Natural killer cell (primary cell): ENCODE measurements at regions not wholly inside any gene's neighbourhood (a gene's known extent, or its start where the extent isn't known, plus 50 kb on each side); places are given as distances from the start of the nearest gene placed in this dataset.

Experiments
- ATAC-seq, 3 donors: fragments of 150-1000 bp in 2 of 3; fragments of 200-7000 bp in 1 of 3; cut with Tn5 transposase; 1 replicate in 1 of 3; 2 replicates in 2 of 3; pipeline ENCODE4 v1.10.0; 2021; ENCODE audit warnings: mild to moderate bottlenecking in 2 of 3, moderate library complexity in 2 of 3
- DNase-seq, 2 donors: peaks; one replicate each; pipeline versions ENCODE4 v3.0.0 to v3.0.0-alpha.2; 2013 to 2021; ENCODE audit warnings: mixed read lengths in 1 of 2
- H3K27ac ChIP-seq: one replicate; pipeline ENCODE4 v1.5.1; 2013; ENCODE audit warnings: mild to moderate bottlenecking, low read length
- H3K27me3 ChIP-seq: one replicate; pipeline ENCODE4 v1.6.1; 2013; ENCODE audit warnings: low read length; ENCODE audit not compliant: control insufficient read depth, insufficient read depth
- H3K36me3 ChIP-seq: one replicate; pipeline ENCODE4 v1.6.1; 2013; ENCODE audit warnings: low read length; ENCODE audit not compliant: control insufficient read depth, insufficient read depth
- H3K4me1 ChIP-seq: one replicate; pipeline ENCODE4 v1.6.1; 2013; ENCODE audit warnings: low read length; ENCODE audit not compliant: control insufficient read depth, insufficient read depth
- H3K4me3 ChIP-seq: one replicate; pipeline ENCODE4 v1.5.1; 2013; ENCODE audit warnings: low read length
- H3K9me3 ChIP-seq: one replicate; pipeline ENCODE4 v1.6.1; 2013; ENCODE audit warnings: low read length; ENCODE audit not compliant: control insufficient read depth, insufficient read depth
- H3K27ac Mint-ChIP-seq, 2 donors: one replicate each; pipeline ENCODE4 v1.8.0; 2022; ENCODE audit warnings: mild to moderate bottlenecking in 2 of 2, mixed read lengths in 2 of 2, moderate library complexity in 1 of 2
- H3K27me3 Mint-ChIP-seq, 2 donors: one replicate each; pipeline ENCODE4 v1.8.0; 2022; ENCODE audit warnings: low read depth in 2 of 2, mixed read lengths in 2 of 2
- H3K36me3 Mint-ChIP-seq: one replicate; pipeline ENCODE4 v1.8.0; 2022; ENCODE audit warnings: mixed read lengths
- H3K4me1 Mint-ChIP-seq, 2 donors: one replicate each; pipeline ENCODE4 v1.8.0; 2022; ENCODE audit warnings: mixed read lengths in 2 of 2
- H3K4me3 Mint-ChIP-seq: one replicate; pipeline ENCODE4 v1.8.0; 2022; ENCODE audit warnings: mild to moderate bottlenecking, moderate library complexity, mixed read lengths
- H3K9me3 Mint-ChIP-seq, 2 donors: one replicate each; pipeline ENCODE4 v1.8.0; 2022; ENCODE audit warnings: mixed read lengths in 2 of 2
- CTCF ChIP-seq: fragments of 200-600 bp; IDR thresholded peaks from one replicate; pipeline ENCODE4 v1.8.0; 2022; ENCODE audit warnings: antibody characterized with exemption
- WGBS: methylation state at CpG from one replicate; pipeline ENCODE4 v1.1.7; 2013; ENCODE audit warnings: missing lambda C conversion rate; ENCODE audit not compliant: insufficient coverage; 5-methylcytosine and 5-hydroxymethylcytosine counted together
- intact Hi-C: fragments of 100-400 bp; cut with micrococcal nuclease; formaldehyde crosslinking; loops from one replicate; pipeline ENCODE4 v1.14.2; 2022

GRCh38 chr13:84400706-84401105, 518.4 kb upstream of the SLITRK1 start:
- Histone ChIP-seq H3K4me1 (no peaks in the 10 kb centered on the region), H3K9me3 (peaks cover 7% of the 10 kb centered on the region), H3K27me3 (no peaks in the 10 kb centered on the region), H3K36me3 (no peaks in the 10 kb centered on the region), H3K4me3 (no peak overlapping the region), H3K27ac (no peak overlapping the region)
- Mint-ChIP-seq H3K4me1 (no peaks in the 10 kb centered on the region), H3K4me3 (no peak overlapping the region), H3K9me3 (peaks cover 9 to 11% of the 10 kb centered on the region in 2 donors), H3K27ac (no peak overlapping the region), H3K36me3 (no peaks in the 10 kb centered on the region), H3K27me3 (no peaks in the 10 kb centered on the region)
- intact Hi-C loops, result no loop called here
- 81% methylated on average over 2 of the region's 2 CpGs for WGBS
- no peak for ATAC-seq
- no peak for DNase-seq
- TF ChIP-seq CTCF, result no peak

- no peaks in the 10 kb centered on the region for H3K4me1 ChIP-seq
- peaks cover 7% of the 10 kb centered on the region for H3K9me3 ChIP-seq
- no peak overlapping the region for H3K27ac ChIP-seq
- Mint-ChIP-seq H3K4me1 (no peaks in the 10 kb centered on the region), H3K9me3 (peaks cover 11 to 16% of the 10 kb centered on the region in 2 donors), H3K4me3 (no peak overlapping the region), H3K36me3 (no peaks in the 10 kb centered on the region), H3K27ac (no peak overlapping the region), H3K27me3 (no peaks in the 10 kb centered on the region)
- ATAC-seq, result no peak
- no peak for TF ChIP-seq CTCF
- no peak for DNase-seq
- intact Hi-C loops, result no loop called here
- 81% methylated on average over 7 of the region's 7 CpGs for WGBS
- H3K36me3 ChIP-seq, result no peaks in the 10 kb centered on the region
- H3K27me3 ChIP-seq, result no peaks in the 10 kb centered on the region
- no peak overlapping the region for H3K4me3 ChIP-seq
Measured at GRCh38 chr13:84399320-84400085, 517.2 kb upstream of the SLITRK1 start.

- intact Hi-C loops, result no loop called here
- Histone ChIP-seq H3K4me1 (no peaks in the 10 kb centered on the region), H3K4me3 (no peak overlapping the region), H3K27ac (no peak overlapping the region), H3K9me3 (peaks cover 16% of the 10 kb centered on the region), H3K36me3 (no peaks in the 10 kb centered on the region), H3K27me3 (no peaks in the 10 kb centered on the region)
- no peak overlapping the region for H3K4me3 Mint-ChIP-seq
- no peaks in the 10 kb centered on the region for H3K4me1 Mint-ChIP-seq
- H3K36me3 Mint-ChIP-seq, result peaks cover 17% of the 10 kb centered on the region
- H3K9me3 Mint-ChIP-seq, result peaks cover 8 to 26% of the 10 kb centered on the region in 2 donors
- H3K27me3 Mint-ChIP-seq, result no peaks in the 10 kb centered on the region
- no peak for ATAC-seq
- no peak for DNase-seq
- TF ChIP-seq CTCF, result no peak
- 75% methylated on average over 4 of the region's 4 CpGs for WGBS
- no peak overlapping the region for H3K27ac Mint-ChIP-seq
Measured at GRCh38 chr13:84393981-84394625, 511.8 kb upstream of the SLITRK1 start.
